NCI-H1092 (cell line): ENCODE measurements at regions not wholly inside any gene's neighbourhood (a gene's known extent, or its start where the extent isn't known, plus 50 kb on each side); places are given as distances from the start of the nearest gene placed in this dataset.
A peak's percentile ranks its signal among the peaks of the same experiment; 100 is the strongest.

ENCODE experiments used
- DNase-seq: peaks from one replicate; lab custom pipeline; 2025; lab: John Stamatoyannopoulos, UW

- DNase-seq, result no peak
These were observed 132.5 kb upstream of the ZNF648 start for GRCh38 chr1:182193908-182194550.

DNA sequence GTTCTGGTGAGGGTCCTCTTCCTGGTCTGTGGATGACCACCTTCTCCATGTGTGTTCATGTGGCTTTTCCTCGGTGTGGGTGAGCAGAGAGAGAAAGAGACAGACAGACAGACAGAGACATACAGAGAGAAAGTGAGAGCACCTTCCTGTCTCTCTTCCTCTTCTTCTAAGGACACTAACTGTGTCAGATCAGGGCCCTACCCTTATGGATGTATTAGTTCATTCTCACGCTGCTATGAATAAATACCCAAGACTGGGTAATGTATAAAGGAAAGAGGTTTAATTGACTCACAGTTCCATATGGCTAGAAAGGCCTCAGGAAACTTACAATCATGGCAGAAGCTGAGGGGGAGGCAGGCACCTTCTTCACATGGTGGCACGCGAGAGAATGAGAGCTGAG lies 131.5 kb upstream of the ZNF648 start:
- no peak for DNase-seq

DNA sequence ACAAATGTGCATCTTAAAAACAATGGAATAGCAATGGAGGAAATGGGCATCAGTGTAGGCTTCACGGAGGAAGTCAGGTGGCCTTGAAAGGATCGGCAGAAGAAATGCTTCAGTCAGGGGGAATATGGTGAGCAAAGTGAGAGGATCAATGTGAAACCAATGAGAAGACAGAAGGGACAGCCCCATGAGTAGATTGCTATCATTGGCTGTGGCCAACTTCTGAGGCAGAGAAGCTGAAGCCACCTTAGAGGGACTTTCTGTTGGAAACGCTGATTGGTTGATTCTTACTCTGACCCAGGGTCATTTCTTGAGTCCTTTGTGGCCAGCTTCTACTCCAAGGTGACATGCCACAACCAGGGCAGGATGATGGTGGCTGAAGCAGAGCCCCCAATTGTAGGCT lies 130.7 kb upstream of the ZNF648 start:
- DNase-seq, result no peak

DNA sequence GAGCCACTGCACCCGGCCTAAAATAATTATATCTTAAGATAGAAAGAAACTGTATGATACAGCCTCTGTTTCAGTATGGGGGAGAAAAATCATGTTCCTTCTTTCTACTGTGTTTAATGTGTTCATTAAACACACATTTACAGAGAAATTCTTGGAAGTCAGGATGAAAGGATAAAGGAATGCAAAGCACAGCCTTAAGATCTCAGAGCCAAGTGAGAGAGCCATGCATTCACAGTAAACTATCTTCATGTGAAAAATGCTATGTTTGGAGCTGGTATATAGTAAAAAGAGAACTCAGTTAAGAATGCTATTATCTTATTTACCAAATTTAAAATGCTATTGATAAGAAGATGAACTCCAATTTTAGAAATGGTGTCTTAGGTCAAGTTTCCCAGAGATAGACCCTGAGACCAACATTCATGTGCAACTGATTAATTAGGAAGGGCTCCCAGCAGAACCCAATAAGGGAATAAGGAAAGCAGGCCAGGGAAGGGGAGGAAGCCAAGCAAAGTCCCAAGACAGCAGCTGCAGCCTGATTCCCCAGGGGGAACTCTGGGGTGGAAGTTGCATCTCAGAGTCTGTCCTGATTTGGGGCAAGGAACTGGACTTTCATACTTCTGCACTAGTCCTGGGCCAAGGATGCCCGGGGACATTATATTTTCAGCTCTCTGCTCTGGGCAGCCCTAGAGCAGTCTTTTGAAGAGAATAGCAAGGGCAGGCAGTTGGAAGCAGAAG lies 130.0 kb upstream of the ZNF648 start:
- DNase-seq, result no peak

- no peak for DNase-seq
These were observed 128.1 kb upstream of the ZNF648 start for GRCh38 chr1:182189535-182190066.

GRCh38 chr1:182186757-182187146 lies 125.2 kb upstream of the ZNF648 start:
- DNase-seq, result no peak

DNA sequence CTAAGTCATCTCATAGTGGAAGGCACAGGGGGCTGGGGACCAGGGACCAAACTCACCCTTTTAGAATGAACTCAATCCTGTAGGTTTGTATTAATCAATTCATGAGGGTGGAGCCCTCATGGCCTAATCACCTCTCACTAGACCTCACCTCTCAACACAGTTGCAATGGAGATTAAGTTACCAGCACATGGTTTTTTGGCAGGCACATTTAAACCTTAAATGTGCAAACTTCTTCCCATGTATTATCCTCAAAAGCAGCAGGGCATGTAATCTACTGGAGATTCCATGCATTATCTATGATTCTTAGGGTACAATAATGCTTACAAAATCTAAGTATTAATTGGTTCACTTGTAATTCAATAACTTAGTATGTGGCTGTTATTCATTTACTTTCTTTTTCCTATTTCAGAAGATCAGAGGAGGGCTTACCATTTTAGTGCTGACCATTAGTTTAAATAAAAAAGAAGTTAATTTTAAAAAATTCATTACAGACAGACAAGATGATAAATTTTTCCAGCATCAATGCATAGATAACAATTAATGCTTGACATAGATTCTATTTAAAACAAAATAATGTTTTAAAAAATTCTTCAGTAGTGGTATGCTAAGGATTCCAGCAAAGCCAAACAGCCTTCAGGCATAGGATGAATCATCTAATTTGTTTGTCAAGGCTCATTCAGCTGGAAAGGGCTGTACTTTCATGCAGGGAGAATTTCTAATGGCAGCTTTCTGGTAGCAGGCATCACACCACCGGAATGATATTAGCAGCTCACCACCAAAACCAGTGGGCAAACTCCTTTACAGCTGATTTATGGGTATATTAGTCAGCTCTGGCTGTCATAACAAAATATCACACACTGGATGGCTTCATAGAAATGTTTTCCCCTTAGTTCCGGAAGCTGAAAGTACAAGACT lies 124.6 kb upstream of the ZNF648 start:
- no peak for DNase-seq

DNA sequence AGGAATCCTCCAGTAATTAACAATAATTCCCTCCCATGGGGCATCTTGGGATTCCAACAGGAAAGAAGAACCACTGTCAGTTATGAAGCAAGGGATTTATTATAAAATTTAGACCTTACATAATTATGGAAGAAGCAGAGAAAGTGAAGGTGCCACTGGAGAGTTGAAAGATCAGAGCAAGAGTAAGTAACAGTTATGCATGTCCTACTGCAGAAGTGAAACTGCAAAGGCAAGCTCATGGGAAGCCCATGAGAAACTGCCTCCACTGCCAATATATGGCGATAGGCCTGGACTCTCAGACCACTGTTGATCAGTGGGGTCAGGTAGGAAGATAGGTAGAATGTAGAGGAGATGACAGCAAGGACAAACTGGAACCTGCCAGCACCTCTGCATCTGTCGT lies 123.6 kb upstream of the ZNF648 start:
- no peak for DNase-seq

DNA sequence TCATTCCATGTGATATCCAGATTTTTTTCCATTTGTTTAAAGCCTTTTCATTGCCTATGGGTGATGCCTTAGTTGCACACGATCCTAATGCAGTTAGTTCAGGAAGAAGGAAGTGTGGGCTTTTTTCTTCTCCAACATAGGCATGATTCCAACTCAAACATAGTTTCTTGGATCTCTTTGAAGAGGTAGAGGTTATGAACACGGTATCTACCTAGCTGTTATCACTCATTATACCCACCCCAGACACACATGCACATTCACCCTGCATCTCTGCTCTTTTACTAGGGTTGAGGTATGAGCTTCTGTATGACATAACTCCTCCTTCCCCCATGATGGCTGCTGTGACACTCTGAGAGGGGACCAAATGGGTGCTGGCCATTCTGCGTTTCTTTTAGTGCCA lies 122.1 kb upstream of the ZNF648 start:
- DNase-seq, result no peak

GRCh38 chr1:182182311-182182710 lies 120.8 kb upstream of the ZNF648 start:
- no peak for DNase-seq

DNA sequence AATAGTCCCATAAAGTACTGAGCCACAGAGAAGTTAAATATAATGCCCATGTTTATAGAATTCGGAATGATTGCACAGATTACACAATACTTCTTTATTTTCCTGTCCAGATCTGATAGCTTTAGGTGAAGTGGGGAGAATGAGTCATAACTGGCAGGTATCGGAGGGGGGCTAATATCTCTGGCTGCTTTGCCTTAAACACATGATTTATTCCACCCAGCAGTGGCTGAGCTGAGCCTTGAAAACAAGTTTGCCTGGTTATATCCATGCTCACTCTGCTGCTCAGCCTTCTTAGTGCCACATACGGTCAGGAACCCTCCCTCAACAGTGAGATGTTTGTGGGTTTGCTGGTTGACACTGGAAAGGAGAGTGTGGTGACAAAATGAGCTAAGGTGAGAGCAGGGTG lies 119.7 kb upstream of the ZNF648 start:
- DNase-seq, result no peak

- DNase-seq, result peak; percentile 85
These were observed 113.9 kb upstream of the ZNF648 start for GRCh38 chr1:182175361-182175931.

GRCh38 chr1:182174513-182174855 lies 113.0 kb upstream of the ZNF648 start:
- no peak for DNase-seq

- no peak for DNase-seq
These were observed 112.4 kb upstream of the ZNF648 start for GRCh38 chr1:182173808-182174512.

- no peak for DNase-seq
These were observed 111.2 kb upstream of the ZNF648 start for GRCh38 chr1:182172699-182173098.

GRCh38 chr1:182170891-182171461 lies 109.5 kb upstream of the ZNF648 start:
- DNase-seq, result no peak

GRCh38 chr1:182169203-182169602 lies 107.7 kb upstream of the ZNF648 start:
- DNase-seq, result no peak

DNA sequence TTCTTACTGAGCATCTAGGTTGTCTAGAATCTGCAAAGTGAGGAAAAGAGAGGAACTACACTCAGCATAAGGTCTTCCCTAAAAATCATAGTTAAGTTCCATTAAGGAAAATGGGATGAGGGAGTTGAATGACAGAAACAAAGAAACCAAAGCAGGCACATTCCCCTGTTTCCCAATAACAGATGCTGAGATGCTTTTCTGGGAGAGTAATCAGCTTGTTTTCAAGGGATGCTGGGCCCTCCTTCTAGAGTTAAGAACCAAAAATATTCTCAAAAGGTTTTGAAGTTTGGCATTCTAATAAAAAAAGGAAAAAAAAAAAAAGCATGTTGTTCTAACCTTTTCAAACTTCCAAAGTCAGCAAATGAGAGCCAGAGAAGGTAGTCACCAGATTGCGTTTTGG lies 105.2 kb upstream of the ZNF648 start:
- DNase-seq, result no peak

DNA sequence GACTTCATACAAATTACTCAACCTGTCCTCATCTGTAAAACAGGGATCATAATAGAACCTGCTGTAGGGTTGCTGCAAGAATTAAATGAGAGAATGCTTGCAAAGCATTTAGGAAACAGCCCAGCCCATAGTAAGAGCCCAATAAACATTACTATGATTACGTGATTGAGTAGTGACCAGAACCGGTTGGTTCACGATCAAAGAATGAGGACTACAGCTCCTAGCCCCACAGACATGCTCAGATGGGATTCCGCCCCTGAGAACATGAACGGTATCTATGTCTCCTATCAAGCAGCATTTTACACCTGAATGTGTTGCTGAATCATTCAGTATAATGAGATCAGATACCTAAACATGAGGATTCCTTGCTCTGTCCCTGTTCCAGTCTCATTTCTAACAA lies 104.8 kb upstream of the ZNF648 start:
- no peak for DNase-seq

- no peak for DNase-seq
These were observed 102.8 kb upstream of the ZNF648 start for GRCh38 chr1:182164273-182164672.

DNA sequence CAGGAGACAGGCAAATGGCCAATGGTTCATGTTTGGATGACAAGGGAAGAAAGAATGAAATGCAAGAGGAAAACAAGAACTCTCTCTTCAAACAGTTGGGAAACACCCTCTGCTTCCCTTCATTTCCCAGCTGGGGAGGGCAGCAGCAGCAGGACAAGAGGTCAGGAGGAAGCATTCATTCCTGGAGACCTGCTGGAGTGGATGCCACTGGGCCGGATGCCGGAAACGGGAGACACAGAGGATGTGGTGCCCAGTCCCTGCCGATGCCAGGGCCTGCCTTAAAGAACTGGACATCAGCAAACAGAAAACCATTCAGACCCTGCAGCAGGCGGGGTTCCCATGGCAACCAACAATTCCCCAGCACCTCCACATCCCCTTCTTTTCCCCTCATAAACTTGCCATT lies 102.3 kb upstream of the ZNF648 start:
- DNase-seq, result no peak
